NB4 (cell line): ENCODE measurements at regions not wholly inside any gene's neighbourhood (a gene's known extent, or its start where the extent isn't known, plus 50 kb on each side); places are given as distances from the start of the nearest gene placed in this dataset.

Source experiments
- CTCF ChIP-seq: IDR thresholded peaks from one replicate; pipeline ENCODE4 v1.5.1; 2012; ENCODE audit warnings: low read depth, low read length
- MYC ChIP-seq: IDR thresholded peaks from 2 replicates; pipeline ENCODE4 v1.6.1; 2011; ENCODE audit warnings: low read depth, low read length
- POLR2A ChIP-seq: IDR thresholded peaks from 2 replicates; pipeline ENCODE4 v1.6.1; 2011; ENCODE audit warnings: mild to moderate bottlenecking; ENCODE audit not compliant: insufficient read length; ENCODE audit errors: extremely low read depth
- TF ChIP-seq, protein P1 (sequence below): IDR thresholded peaks from 2 replicates; pipeline ENCODE4 v1.6.1; 2011; ENCODE audit warnings: low read depth, low read length

DNA sequence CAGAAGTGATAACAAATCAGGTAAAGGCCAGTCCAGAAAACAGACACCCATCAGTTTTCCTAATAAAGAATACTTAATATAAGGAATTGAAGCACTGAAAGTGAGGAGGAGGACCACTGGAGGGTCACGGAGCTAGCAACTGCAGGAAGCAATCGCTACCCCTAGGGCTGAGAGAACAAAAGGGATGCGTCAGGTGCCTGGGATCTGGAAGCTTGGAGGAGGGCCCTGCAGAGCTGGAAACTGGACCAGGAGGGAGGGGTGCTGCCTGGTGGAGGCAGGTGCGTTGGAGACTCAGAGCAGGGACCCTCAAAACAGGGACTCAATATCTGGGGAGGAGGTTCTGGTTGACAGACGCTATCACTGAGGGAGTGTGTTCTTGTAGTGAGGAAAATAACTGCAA, 308.1 kb upstream of the RASGRP1 start:
- TF ChIP-seq CTCF (no peak), MYC (no peak), POLR2A (no peak)
- TF ChIP-seq, protein P1, sequence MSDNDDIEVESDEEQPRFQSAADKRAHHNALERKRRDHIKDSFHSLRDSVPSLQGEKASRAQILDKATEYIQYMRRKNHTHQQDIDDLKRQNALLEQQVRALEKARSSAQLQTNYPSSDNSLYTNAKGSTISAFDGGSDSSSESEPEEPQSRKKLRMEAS, result no peak
